HG03565 (cell line): ENCODE measurements at regions not wholly inside any gene's neighbourhood (a gene's known extent, or its start where the extent isn't known, plus 50 kb on each side); places are given as distances from the start of the nearest gene placed in this dataset.

Experiments
- ATAC-seq: cut with Tn5 transposase; IDR thresholded peaks from one replicate; pipeline ENCODE4 v1.9.1; 2021; ENCODE audit warnings: mild to moderate bottlenecking, moderate library complexity; ENCODE audit not compliant: unreplicated experiment

- no peak for ATAC-seq
Observed at GRCh38 chr3:150220799-150221198, 187.3 kb upstream of the TSC22D2 start.

GRCh38 chr3:150220041-150220440 is 188.1 kb upstream of the TSC22D2 start:
- ATAC-seq: no peak

GRCh38 chr3:150218841-150219240 is 189.3 kb upstream of the TSC22D2 start:
- ATAC-seq: no peak

GRCh38 chr3:150218236-150218635 is 189.9 kb upstream of the TSC22D2 start:
- ATAC-seq: no peak

GRCh38 chr3:150217691-150218090 is 190.4 kb upstream of the TSC22D2 start:
- ATAC-seq: no peak

- ATAC-seq: no peak
Observed at GRCh38 chr3:150216866-150217600, 191.1 kb upstream of the TSC22D2 start.

GRCh38 chr3:150216041-150216811 is 191.9 kb upstream of the TSC22D2 start:
- ATAC-seq: no peak

- ATAC-seq: no peak
Observed at GRCh38 chr3:150215616-150216015, 192.5 kb upstream of the TSC22D2 start.

- no peak for ATAC-seq
Observed at GRCh38 chr3:150213577-150213976, 194.5 kb upstream of the TSC22D2 start.

- no peak for ATAC-seq
Observed at GRCh38 chr3:150210461-150211110, 197.5 kb upstream of the TSC22D2 start.

GRCh38 chr3:150203273-150203672 is 204.8 kb upstream of the TSC22D2 start:
- no peak for ATAC-seq

- ATAC-seq: no peak
Observed at GRCh38 chr3:150202711-150203110, 205.4 kb upstream of the TSC22D2 start.

- no peak for ATAC-seq
Observed at GRCh38 chr3:150194957-150195356, 213.1 kb upstream of the TSC22D2 start.

- no peak for ATAC-seq
Observed at GRCh38 chr3:150194513-150194912, 213.6 kb upstream of the TSC22D2 start.

GRCh38 chr3:150184426-150185071 is 213.9 kb upstream of the PFN2 start:
- ATAC-seq: no peak

- ATAC-seq: peak; percentile 85
Observed at GRCh38 chr3:150183678-150184425, 213.2 kb upstream of the PFN2 start.

- no peak for ATAC-seq
Observed at GRCh38 chr3:150180334-150180733, 209.6 kb upstream of the PFN2 start.

GRCh38 chr3:150179330-150179729 is 208.6 kb upstream of the PFN2 start:
- ATAC-seq: no peak

GRCh38 chr3:150177673-150178381 is 207.1 kb upstream of the PFN2 start:
- no peak for ATAC-seq

- no peak for ATAC-seq
Observed at GRCh38 chr3:150174179-150174578, 203.5 kb upstream of the PFN2 start.
